ENCODE measurements at regions not wholly inside any gene's neighbourhood (a gene's known extent, or its start where the extent isn't known, plus 50 kb on each side); places are given as distances from the start of the nearest gene placed in this dataset.

- no peaks in the 10 kb centered on the region for H3K79me2 ChIP-seq (ENCODE audit: insufficient read depth)
- no peak for TF ChIP-seq EZH2 (IDR thresholded peaks at IDR 0.05; ENCODE audit: insufficient read depth, poor library complexity, severe bottlenecking)
- no peak for TF ChIP-seq EZH2phosphoT487 (IDR thresholded peaks at IDR 0.05; ENCODE audit: insufficient read depth, low read depth)
- no peaks in the 10 kb centered on the region for H3K9me2 ChIP-seq (ENCODE audit: insufficient read depth)
- no peak overlapping the region for H3K27ac ChIP-seq
- H3K4me2 ChIP-seq (ENCODE audit: unreplicated experiment), result no peak overlapping the region
- H2AFZ ChIP-seq, result no peak overlapping the region
- no peaks in the 10 kb centered on the region for H4K20me1 ChIP-seq (ENCODE audit: insufficient read depth)
- no peak overlapping the region for H3K4me3 ChIP-seq
- H3K9me3 ChIP-seq (ENCODE audit: low read depth), result no peaks in the 10 kb centered on the region
- DNase-seq, result no peak
- no peaks in the 10 kb centered on the region for H3F3A ChIP-seq (ENCODE audit: insufficient read depth)
- H3K4me1 ChIP-seq (ENCODE audit: insufficient read depth), result no peaks in the 10 kb centered on the region
- WGBS, 2 experiments (ENCODE audit: low coverage in 1 of 2, low lambda C conversion rate in 2 of 2, missing lambda C conversion rate in 2 of 2), result 58 to 62% methylated on average over 5 of the region's 5 CpGs
- no peaks in the 10 kb centered on the region for H3K36me3 ChIP-seq (ENCODE audit: low read depth)
- in situ Hi-C loops (cut with MboI), result no loop called here
- H3K27me3 ChIP-seq (replicated peaks; ENCODE audit: insufficient read depth), result no peaks in the 10 kb centered on the region
- no peak overlapping the region for H3K9ac ChIP-seq
These were observed 464.0 kb upstream of the TUSC1 start for GRCh38 chr9:26142201-26142600.

GRCh38 chr9:26133537-26133936, 455.3 kb upstream of the TUSC1 start:
- Histone ChIP-seq H3K9me2 (ENCODE audit: insufficient read depth) (no peaks in the 10 kb centered on the region), H3K79me2 (ENCODE audit: insufficient read depth) (no peaks in the 10 kb centered on the region), H3F3A (ENCODE audit: insufficient read depth) (no peaks in the 10 kb centered on the region), H3K27me3 (replicated peaks; ENCODE audit: insufficient read depth) (no peaks in the 10 kb centered on the region), H3K27ac (no peak overlapping the region), H3K36me3 (ENCODE audit: low read depth) (no peaks in the 10 kb centered on the region), H3K4me2 (ENCODE audit: unreplicated experiment) (no peak overlapping the region), H3K4me1 (ENCODE audit: insufficient read depth) (peaks cover 14% of the 10 kb centered on the region), H3K4me3 (no peak overlapping the region), H2AFZ (no peak overlapping the region), H4K20me1 (ENCODE audit: insufficient read depth) (no peaks in the 10 kb centered on the region), H3K9me3 (ENCODE audit: low read depth) (no peaks in the 10 kb centered on the region), H3K9ac (no peak overlapping the region)
- in situ Hi-C loops (cut with MboI), result no loop called here
- TF ChIP-seq EZH2 (IDR thresholded peaks at IDR 0.05; ENCODE audit: insufficient read depth, poor library complexity, severe bottlenecking), result no peak
- no peak for TF ChIP-seq EZH2phosphoT487 (IDR thresholded peaks at IDR 0.05; ENCODE audit: insufficient read depth, low read depth)
- no peak for DNase-seq
- 54 to 65% methylated on average over 1 of the region's 1 CpG for WGBS, 2 experiments (ENCODE audit: low coverage in 1 of 2, low lambda C conversion rate in 2 of 2, missing lambda C conversion rate in 2 of 2)

GRCh38 chr9:26132746-26133312, 454.6 kb upstream of the TUSC1 start:
- Histone ChIP-seq H3K4me3 (no peak overlapping the region), H2AFZ (no peak overlapping the region), H3K4me2 (ENCODE audit: unreplicated experiment) (no peak overlapping the region), H3K79me2 (ENCODE audit: insufficient read depth) (no peaks in the 10 kb centered on the region), H3K27ac (no peak overlapping the region), H4K20me1 (ENCODE audit: insufficient read depth) (no peaks in the 10 kb centered on the region), H3K27me3 (replicated peaks; ENCODE audit: insufficient read depth) (no peaks in the 10 kb centered on the region), H3K9me3 (ENCODE audit: low read depth) (no peaks in the 10 kb centered on the region), H3K4me1 (ENCODE audit: insufficient read depth) (peaks cover 14% of the 10 kb centered on the region), H3F3A (ENCODE audit: insufficient read depth) (no peaks in the 10 kb centered on the region), H3K36me3 (ENCODE audit: low read depth) (no peaks in the 10 kb centered on the region), H3K9ac (no peak overlapping the region), H3K9me2 (ENCODE audit: insufficient read depth) (no peaks in the 10 kb centered on the region)
- DNase-seq, result no peak
- TF ChIP-seq EZH2phosphoT487 (IDR thresholded peaks at IDR 0.05; ENCODE audit: insufficient read depth, low read depth) (no peak), EZH2 (IDR thresholded peaks at IDR 0.05; ENCODE audit: insufficient read depth, poor library complexity, severe bottlenecking) (no peak)
- in situ Hi-C loops (cut with MboI), result no loop called here
- WGBS, 2 experiments (ENCODE audit: low coverage in 1 of 2, low lambda C conversion rate in 2 of 2, missing lambda C conversion rate in 2 of 2), result 65 to 69% methylated on average over 4 of the region's 4 CpGs

- H4K20me1 ChIP-seq (ENCODE audit: insufficient read depth), result no peaks in the 10 kb centered on the region
- TF ChIP-seq EZH2 (IDR thresholded peaks at IDR 0.05; ENCODE audit: insufficient read depth, poor library complexity, severe bottlenecking) (no peak), EZH2phosphoT487 (IDR thresholded peaks at IDR 0.05; ENCODE audit: insufficient read depth, low read depth) (no peak)
- 5 to 14% methylated on average over 1 of the region's 1 CpG for WGBS, 2 experiments (ENCODE audit: low coverage in 1 of 2, low lambda C conversion rate in 2 of 2, missing lambda C conversion rate in 2 of 2)
- no peak overlapping the region for H2AFZ ChIP-seq
- no peaks in the 10 kb centered on the region for H3K27me3 ChIP-seq (replicated peaks; ENCODE audit: insufficient read depth)
- no peaks in the 10 kb centered on the region for H3F3A ChIP-seq (ENCODE audit: insufficient read depth)
- peak; percentile 46 for DNase-seq
- H3K9me3 ChIP-seq (ENCODE audit: low read depth), result no peaks in the 10 kb centered on the region
- no peak overlapping the region for H3K9ac ChIP-seq
- no peaks in the 10 kb centered on the region for H3K36me3 ChIP-seq (ENCODE audit: low read depth)
- in situ Hi-C loops (cut with MboI), result no loop called here
- H3K4me2 ChIP-seq (ENCODE audit: unreplicated experiment), result no peak overlapping the region
- peak overlapping the region; percentile 47 for H3K27ac ChIP-seq
- peaks cover 14% of the 10 kb centered on the region for H3K4me1 ChIP-seq (ENCODE audit: insufficient read depth)
- H3K79me2 ChIP-seq (ENCODE audit: insufficient read depth), result no peaks in the 10 kb centered on the region
- no peaks in the 10 kb centered on the region for H3K9me2 ChIP-seq (ENCODE audit: insufficient read depth)
- H3K4me3 ChIP-seq, result no peak overlapping the region
These were observed 453.6 kb upstream of the TUSC1 start for GRCh38 chr9:26131886-26132285.

GRCh38 chr9:26129217-26129616, 451.0 kb upstream of the TUSC1 start:
- no peaks in the 10 kb centered on the region for H3K9me2 ChIP-seq (ENCODE audit: insufficient read depth)
- H3K9ac ChIP-seq, result no peak overlapping the region
- in situ Hi-C loops (cut with MboI), result no loop called here
- peak; percentile 72 for DNase-seq
- H3K27me3 ChIP-seq (replicated peaks; ENCODE audit: insufficient read depth), result no peaks in the 10 kb centered on the region
- no peak for TF ChIP-seq EZH2 (IDR thresholded peaks at IDR 0.05; ENCODE audit: insufficient read depth, poor library complexity, severe bottlenecking)
- TF ChIP-seq EZH2phosphoT487 (IDR thresholded peaks at IDR 0.05; ENCODE audit: insufficient read depth, low read depth), result no peak
- no peaks in the 10 kb centered on the region for H3K79me2 ChIP-seq (ENCODE audit: insufficient read depth)
- peaks cover 14% of the 10 kb centered on the region for H3K4me1 ChIP-seq (ENCODE audit: insufficient read depth)
- H3K9me3 ChIP-seq (ENCODE audit: low read depth), result no peaks in the 10 kb centered on the region
- H3F3A ChIP-seq (ENCODE audit: insufficient read depth), result no peaks in the 10 kb centered on the region
- no peak overlapping the region for H3K4me3 ChIP-seq
- no peak overlapping the region for H3K4me2 ChIP-seq (ENCODE audit: unreplicated experiment)
- 63 to 69% methylated on average over 2 of the region's 2 CpGs for WGBS, 2 experiments (ENCODE audit: low coverage in 1 of 2, low lambda C conversion rate in 2 of 2, missing lambda C conversion rate in 2 of 2)
- H2AFZ ChIP-seq, result 0 out of 2 replicates have a peak overlapping the region, but pooled peaks have one; percentile 6
- no peaks in the 10 kb centered on the region for H4K20me1 ChIP-seq (ENCODE audit: insufficient read depth)
- H3K27ac ChIP-seq, result 0 out of 2 replicates have a peak overlapping the region, but pooled peaks have one; percentile 9
- no peaks in the 10 kb centered on the region for H3K36me3 ChIP-seq (ENCODE audit: low read depth)
